ENCODE measurements at regions not wholly inside any gene's neighbourhood (a gene's known extent, or its start where the extent isn't known, plus 50 kb on each side); places are given as distances from the start of the nearest gene placed in this dataset.

GRCh38 chr21:33988237-33989017 lies 72.8 kb upstream of the ATP5PO start:
- Mint-ChIP-seq H3K27me3 (peaks cover 14% of the 10 kb centered on the region), H3K9me3 (ENCODE audit: low read depth) (no peaks in the 10 kb centered on the region), H3K4me1 (ENCODE audit: low read depth) (no peaks in the 10 kb centered on the region), H3K36me3 (ENCODE audit: insufficient read depth) (no peaks in the 10 kb centered on the region), H3K27ac (no peak overlapping the region), H3K4me3 (ENCODE audit: low read depth) (no peak overlapping the region)
- TF ChIP-seq CTCF (IDR thresholded peaks at IDR 0.05; ENCODE audit: unreplicated experiment): no peak
- DNase-seq (ENCODE audit: low spot score, unreplicated experiment): no peak

GRCh38 chr21:33987461-33987860 lies 71.9 kb upstream of the ATP5PO start:
- no peak for TF ChIP-seq CTCF (IDR thresholded peaks at IDR 0.05; ENCODE audit: unreplicated experiment)
- no peaks in the 10 kb centered on the region for H3K4me1 Mint-ChIP-seq (ENCODE audit: low read depth)

GRCh38 chr21:33985117-33986050 lies 69.8 kb upstream of the ATP5PO start:
- no peak for DNase-seq (ENCODE audit: low spot score, unreplicated experiment)
- H3K36me3 Mint-ChIP-seq (ENCODE audit: insufficient read depth): no peaks in the 10 kb centered on the region
- no peak for TF ChIP-seq CTCF (IDR thresholded peaks at IDR 0.05; ENCODE audit: unreplicated experiment)
- no peak overlapping the region for H3K4me3 Mint-ChIP-seq (ENCODE audit: low read depth)
- H3K27me3 Mint-ChIP-seq: peaks cover 10% of the 10 kb centered on the region
- no peaks in the 10 kb centered on the region for H3K4me1 Mint-ChIP-seq (ENCODE audit: low read depth)
- H3K9me3 Mint-ChIP-seq (ENCODE audit: low read depth): no peaks in the 10 kb centered on the region
- H3K27ac Mint-ChIP-seq: no peak overlapping the region

More at GRCh38 chr21:33987461-33987860, 71.9 kb upstream of the ATP5PO start:
- H3K9me3 Mint-ChIP-seq (ENCODE audit: low read depth): no peaks in the 10 kb centered on the region
- DNase-seq (ENCODE audit: low spot score, unreplicated experiment): no peak
- no peak overlapping the region for H3K4me3 Mint-ChIP-seq (ENCODE audit: low read depth)
- H3K27ac Mint-ChIP-seq: no peak overlapping the region
- peaks cover 14% of the 10 kb centered on the region for H3K27me3 Mint-ChIP-seq
- H3K36me3 Mint-ChIP-seq (ENCODE audit: insufficient read depth): no peaks in the 10 kb centered on the region

- no peak overlapping the region for H3K4me3 Mint-ChIP-seq (ENCODE audit: low read depth)
- H3K9me3 Mint-ChIP-seq (ENCODE audit: low read depth): no peaks in the 10 kb centered on the region
- H3K27me3 Mint-ChIP-seq: peaks cover 10% of the 10 kb centered on the region
- TF ChIP-seq CTCF (IDR thresholded peaks at IDR 0.05; ENCODE audit: unreplicated experiment): no peak
- H3K36me3 Mint-ChIP-seq (ENCODE audit: insufficient read depth): no peaks in the 10 kb centered on the region
- no peak overlapping the region for H3K27ac Mint-ChIP-seq
- no peak for DNase-seq (ENCODE audit: low spot score, unreplicated experiment)
- no peaks in the 10 kb centered on the region for H3K4me1 Mint-ChIP-seq (ENCODE audit: low read depth)
Observed at GRCh38 chr21:33984021-33984481, 68.4 kb upstream of the ATP5PO start.

- H3K4me3 Mint-ChIP-seq (ENCODE audit: low read depth): no peak overlapping the region
- H3K27me3 Mint-ChIP-seq: peaks cover 4% of the 10 kb centered on the region
- no peak for DNase-seq (ENCODE audit: low spot score, unreplicated experiment)
- no peak for TF ChIP-seq CTCF (IDR thresholded peaks at IDR 0.05; ENCODE audit: unreplicated experiment)
- H3K9me3 Mint-ChIP-seq (ENCODE audit: low read depth): no peaks in the 10 kb centered on the region
- peaks cover 3% of the 10 kb centered on the region for H3K4me1 Mint-ChIP-seq (ENCODE audit: low read depth)
- no peak overlapping the region for H3K27ac Mint-ChIP-seq
- H3K36me3 Mint-ChIP-seq (ENCODE audit: insufficient read depth): no peaks in the 10 kb centered on the region
Observed at GRCh38 chr21:33981391-33982101, 65.9 kb upstream of the ATP5PO start.
